T follicular helper cell (primary cell): ENCODE measurements at regions not wholly inside any gene's neighbourhood (a gene's known extent, or its start where the extent isn't known, plus 50 kb on each side); places are given as distances from the start of the nearest gene placed in this dataset.
A peak's percentile ranks its signal among the peaks of the same experiment; 100 is the strongest.
"Not testable (repeated sequence)": the region's sequence is repeated elsewhere in the genome, so short reads cannot be mapped to it uniquely, and the experiment has no call there.

Experiments used
- DNase-seq: peaks from one replicate; pipeline ENCODE4 v3.0.0-alpha.2; 2020; ENCODE audit warnings: low read depth

- no peak for DNase-seq
Observed at GRCh38 chr4:118410138-118410537, 57.3 kb upstream of the PRSS12 start.

DNA sequence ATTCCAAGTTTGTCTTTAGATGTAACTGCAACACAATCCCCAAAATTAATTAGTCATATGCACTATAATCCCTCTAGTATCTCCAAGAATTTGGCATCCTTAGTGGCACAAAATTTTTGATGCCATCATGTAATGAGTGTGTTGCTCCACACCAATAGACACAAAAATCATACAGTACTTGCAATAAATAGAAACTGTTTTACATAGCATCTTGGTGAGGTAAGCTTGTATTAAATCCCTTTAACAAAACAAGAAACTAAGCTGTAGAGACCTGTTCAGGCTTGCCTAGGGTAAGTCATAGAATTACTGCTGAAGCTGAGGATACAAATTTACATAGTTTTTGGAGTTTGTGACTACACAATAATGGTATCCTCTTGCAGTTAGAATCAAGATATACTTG is 64.5 kb upstream of the PRSS12 start:
- no peak for DNase-seq

GRCh38 chr4:118417800-118418199 is 65.0 kb upstream of the PRSS12 start:
- DNase-seq, result not testable (repeated sequence)

GRCh38 chr4:118418396-118418795 is 65.6 kb upstream of the PRSS12 start:
- not testable (repeated sequence) for DNase-seq

- DNase-seq, result not testable (repeated sequence)
Observed at GRCh38 chr4:118419626-118420025, 66.8 kb upstream of the PRSS12 start.

- peak; percentile 2 for DNase-seq
Observed at GRCh38 chr4:118424062-118424461, 71.3 kb upstream of the PRSS12 start.

GRCh38 chr4:118428881-118429280 is 76.1 kb upstream of the PRSS12 start:
- not testable (repeated sequence) for DNase-seq

DNA sequence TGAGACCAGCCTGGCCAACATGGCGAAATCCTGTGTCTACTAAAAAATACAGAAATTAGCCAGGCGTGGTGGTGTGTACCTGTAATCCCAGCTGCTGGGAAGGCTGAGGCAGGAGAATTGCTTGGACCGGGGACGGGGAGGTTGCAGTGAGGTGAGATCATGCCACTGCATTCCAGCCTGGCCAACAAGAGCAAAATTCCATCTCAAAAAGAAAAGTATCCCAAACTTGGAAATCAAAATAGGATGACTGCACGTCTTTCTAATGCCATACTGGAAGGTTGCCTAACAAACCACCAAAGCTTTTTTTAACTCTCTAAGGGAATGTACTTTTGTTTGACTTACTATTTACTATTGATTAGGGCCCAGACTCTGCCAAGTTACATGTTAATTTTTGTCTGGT is 79.6 kb upstream of the PRSS12 start:
- not testable (repeated sequence) for DNase-seq

DNA sequence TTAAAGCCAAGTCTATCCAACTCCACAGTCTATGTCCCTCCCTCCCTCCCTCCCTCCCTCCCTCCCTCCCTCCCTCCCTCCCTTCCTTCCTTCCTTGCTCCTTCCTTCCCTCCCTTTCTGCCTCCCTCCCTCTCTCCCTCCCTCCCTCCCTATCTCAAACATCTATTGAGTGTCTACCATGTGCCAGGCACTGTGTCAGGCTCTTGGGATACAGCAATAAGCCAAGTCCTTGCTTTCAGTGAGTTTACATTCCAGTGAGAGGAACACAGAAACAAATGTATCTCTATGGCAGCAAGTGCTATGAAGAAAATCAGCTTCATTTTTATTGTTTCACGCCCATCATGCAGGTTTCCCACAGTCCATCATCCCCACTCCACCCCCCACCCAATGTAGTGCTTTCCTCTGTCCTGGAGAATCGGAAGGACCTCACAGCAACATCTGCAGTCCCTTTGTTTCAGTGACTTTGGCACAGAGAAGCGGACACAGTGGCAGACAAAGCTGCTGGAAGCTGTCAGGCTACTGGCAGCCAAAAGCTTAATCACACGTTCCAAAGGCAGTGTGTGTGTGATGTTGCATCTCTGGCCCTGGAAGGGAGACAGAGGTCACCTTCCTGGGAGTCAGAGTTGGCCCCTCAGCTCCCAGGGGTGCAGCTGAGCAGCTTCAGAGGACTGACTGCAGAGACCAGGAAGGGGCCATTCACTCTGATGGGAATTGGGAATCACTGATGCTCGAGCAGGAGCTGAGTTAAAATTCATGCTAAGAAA is 81.0 kb upstream of the PRSS12 start:
- not testable (repeated sequence) for DNase-seq

DNA sequence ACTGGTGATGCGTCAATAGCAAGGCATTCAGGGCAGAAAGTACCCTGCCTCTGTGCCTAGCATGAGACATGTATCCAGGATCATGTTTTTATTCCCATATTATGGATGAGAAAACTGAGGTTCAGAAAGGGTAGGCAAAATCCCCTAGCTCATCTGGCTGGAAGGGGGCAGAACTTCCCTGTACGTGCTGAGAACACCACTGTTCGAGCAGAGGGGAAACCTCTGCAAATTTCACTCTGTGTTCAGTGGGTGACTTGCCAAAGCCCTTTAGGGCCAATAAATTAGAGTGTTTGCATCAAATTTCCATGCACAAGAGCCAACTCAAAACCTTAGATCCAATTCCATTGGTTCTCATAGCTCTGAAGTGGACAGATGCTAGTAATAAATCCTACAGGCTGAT is 82.6 kb upstream of the PRSS12 start:
- not testable (repeated sequence) for DNase-seq

GRCh38 chr4:118442115-118442837 is 89.5 kb upstream of the PRSS12 start:
- DNase-seq, result not testable (repeated sequence)

DNA sequence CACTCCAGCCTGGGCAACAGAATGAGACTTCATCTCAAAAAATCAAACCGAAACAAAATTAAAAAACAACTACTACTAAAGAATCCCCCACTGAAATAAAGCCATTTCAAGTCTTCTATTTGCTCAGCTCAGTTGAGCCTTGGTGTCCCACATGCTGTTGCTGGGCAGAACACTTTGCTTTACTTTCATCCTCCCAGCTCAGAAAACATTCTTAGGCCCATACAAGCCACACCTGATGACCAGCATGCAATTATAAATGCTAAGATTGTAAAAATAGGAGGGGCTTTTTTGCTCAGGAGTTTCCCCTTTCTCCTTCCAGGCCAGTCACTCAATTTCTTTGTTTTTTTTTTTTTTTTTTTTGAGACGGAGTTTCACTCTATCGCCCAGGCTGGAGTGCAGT is 94.6 kb upstream of the PRSS12 start:
- DNase-seq, result not testable (repeated sequence)

GRCh38 chr4:118454857-118455256 is 102.1 kb upstream of the PRSS12 start:
- not testable (repeated sequence) for DNase-seq

DNA sequence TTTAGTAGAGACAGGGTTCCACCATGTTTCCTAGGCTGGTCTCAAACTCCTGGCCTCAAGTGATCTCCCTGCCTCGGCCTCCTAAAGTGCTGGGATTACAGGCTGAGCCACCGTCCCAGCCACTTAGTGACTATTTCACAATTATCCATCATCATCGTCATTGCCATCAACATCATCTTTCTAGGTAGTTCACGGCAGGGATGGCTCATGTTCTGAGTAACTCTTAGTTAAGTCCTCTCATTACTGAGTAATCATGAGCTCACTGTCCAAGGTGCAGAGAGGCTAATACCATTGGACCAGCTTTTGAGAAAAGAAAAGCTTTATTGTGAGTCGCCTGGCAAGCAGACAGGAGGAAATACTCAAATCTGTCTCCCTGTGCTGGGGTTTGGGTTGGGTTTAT is 108.6 kb upstream of the PRSS12 start:
- DNase-seq, result not testable (repeated sequence)

- DNase-seq, result not testable (repeated sequence)
Observed at GRCh38 chr4:118465831-118466230, 113.0 kb upstream of the PRSS12 start.

DNA sequence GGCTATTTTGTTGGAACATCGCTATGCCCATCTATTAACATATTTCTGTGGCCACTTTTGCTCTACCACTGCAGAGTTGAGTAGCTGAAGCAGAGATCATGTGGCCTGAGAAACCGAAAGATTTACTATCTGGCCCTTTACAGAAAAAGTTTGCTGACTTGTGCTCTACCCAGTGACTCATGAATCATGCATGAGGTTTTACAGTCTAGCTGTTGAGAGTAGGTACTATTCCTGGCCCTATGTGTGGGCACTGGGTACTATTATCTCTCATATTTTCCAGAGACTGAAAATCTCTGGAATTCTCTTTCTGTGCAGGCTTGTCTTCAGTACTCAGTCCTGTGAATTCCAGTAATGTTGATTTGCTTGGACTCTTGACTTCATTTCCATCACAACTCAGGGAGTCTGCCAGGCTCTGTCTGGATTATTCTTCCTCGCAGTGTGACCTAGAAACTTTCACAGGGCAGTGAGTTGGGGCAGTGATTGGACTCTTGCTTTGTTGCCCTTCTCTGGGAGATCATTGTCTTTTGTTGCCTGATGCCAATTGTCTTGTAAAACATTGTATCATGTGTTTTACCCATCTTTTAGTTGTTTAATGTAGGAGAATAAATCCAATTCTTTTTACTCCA is 121.3 kb upstream of the PRSS12 start:
- DNase-seq, result not testable (repeated sequence)

- not testable (repeated sequence) for DNase-seq
Observed at GRCh38 chr4:118474771-118475170, 122.0 kb upstream of the PRSS12 start.

GRCh38 chr4:118475901-118476300 is 123.1 kb upstream of the PRSS12 start:
- DNase-seq, result not testable (repeated sequence)

DNA sequence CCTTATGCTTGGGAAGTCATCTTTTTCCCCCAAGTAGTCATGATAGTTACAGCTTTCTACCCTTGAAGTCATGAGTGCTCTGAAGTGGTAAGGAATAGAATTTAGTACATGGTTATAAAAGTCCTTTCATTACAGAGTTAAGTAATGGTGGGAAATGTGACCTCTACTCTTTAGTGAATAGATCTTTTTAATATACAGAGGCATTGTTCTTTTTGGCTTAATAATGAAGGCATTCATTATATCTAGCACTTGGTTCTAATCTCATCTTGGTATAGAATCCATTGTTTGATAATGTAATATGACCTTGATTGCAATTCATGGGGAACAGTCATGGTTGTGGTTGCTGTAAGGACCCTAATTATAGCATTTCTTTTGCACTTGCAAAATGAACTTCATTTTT is 125.0 kb upstream of the PRSS12 start:
- DNase-seq, result not testable (repeated sequence)

GRCh38 chr4:118485801-118486314 is 133.1 kb upstream of the PRSS12 start:
- DNase-seq, result not testable (repeated sequence)

- not testable (repeated sequence) for DNase-seq
Observed at GRCh38 chr4:118492963-118493362, 140.2 kb upstream of the PRSS12 start.

GRCh38 chr4:118494437-118494836 is 141.6 kb upstream of the PRSS12 start:
- DNase-seq, result not testable (repeated sequence)
